ENCODE measurements at regions not wholly inside any gene's neighbourhood (a gene's known extent, or its start where the extent isn't known, plus 50 kb on each side); places are given as distances from the start of the nearest gene placed in this dataset.

DNA sequence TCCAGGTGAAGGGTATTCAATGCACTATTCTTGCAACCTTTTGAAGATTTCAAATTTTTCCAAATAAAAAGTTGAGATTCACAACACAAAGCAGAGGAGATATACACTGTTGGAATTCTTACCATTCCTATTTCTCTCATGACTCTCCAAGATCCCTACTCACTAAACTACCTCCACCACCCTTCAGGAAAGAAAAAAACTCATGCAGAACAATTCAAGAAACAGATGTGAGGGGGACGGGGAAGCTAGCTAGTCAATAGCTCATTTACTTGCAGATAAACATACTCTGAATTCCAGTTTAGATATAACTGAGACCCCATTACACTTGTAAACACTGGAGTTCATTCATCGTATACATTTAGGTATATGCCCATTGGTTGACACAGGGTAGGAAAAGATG is 90.0 kb upstream of the SERP2 start:
- Histone ChIP-seq H3K4me3 (ENCODE audit: low read depth, low read length) (no peak overlapping the region), H3K27me3 (ENCODE audit: control insufficient read depth, insufficient read depth, low read length) (peaks cover 8% of the 10 kb centered on the region), H3K36me3 (ENCODE audit: control insufficient read depth, insufficient read depth, low read length) (no peaks in the 10 kb centered on the region)
- ChIA-PET CTCF (interaction anchor here (1.0 kb wide), 1 partner anchor 9 kb away, joined by 3 read pairs; no protein-coding TSS in a partner anchor), POLR2A (no interaction called here)
- TF ChIP-seq CTCF (IDR thresholded peaks at IDR 0.05; ENCODE audit: insufficient read depth, low read depth, low read length), result no peak
- DNase-seq (ENCODE audit: low read depth), result no peak

DNA sequence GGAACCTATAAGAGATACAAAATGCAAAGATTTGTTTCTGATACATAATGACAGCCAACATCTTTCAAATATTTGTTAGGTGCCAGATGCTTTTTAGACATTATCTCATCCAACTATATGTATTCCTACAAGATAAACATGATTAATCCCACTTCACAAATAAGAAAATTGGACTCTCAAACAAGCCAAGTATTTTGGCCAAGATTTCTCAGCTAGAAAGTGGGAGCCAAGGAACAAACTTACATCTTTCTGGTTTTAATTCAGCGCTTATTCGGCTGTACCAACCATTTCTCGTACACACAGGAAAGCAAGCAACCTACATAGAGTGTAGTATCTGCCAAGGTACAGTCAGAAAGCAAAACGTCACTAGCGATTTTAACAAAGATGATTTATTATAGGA is 85.7 kb upstream of the SERP2 start:
- no peak for DNase-seq (ENCODE audit: low read depth)
- H3K27me3 ChIP-seq (ENCODE audit: control insufficient read depth, insufficient read depth, low read length), result peaks cover 21% of the 10 kb centered on the region
- H3K36me3 ChIP-seq (ENCODE audit: control insufficient read depth, insufficient read depth, low read length), result no peaks in the 10 kb centered on the region
- no peak for TF ChIP-seq CTCF (IDR thresholded peaks at IDR 0.05; ENCODE audit: insufficient read depth, low read depth, low read length)
- CTCF ChIA-PET, result no interaction called here
- POLR2A ChIA-PET, result no interaction called here
- no peak overlapping the region for H3K4me3 ChIP-seq (ENCODE audit: low read depth, low read length)

DNA sequence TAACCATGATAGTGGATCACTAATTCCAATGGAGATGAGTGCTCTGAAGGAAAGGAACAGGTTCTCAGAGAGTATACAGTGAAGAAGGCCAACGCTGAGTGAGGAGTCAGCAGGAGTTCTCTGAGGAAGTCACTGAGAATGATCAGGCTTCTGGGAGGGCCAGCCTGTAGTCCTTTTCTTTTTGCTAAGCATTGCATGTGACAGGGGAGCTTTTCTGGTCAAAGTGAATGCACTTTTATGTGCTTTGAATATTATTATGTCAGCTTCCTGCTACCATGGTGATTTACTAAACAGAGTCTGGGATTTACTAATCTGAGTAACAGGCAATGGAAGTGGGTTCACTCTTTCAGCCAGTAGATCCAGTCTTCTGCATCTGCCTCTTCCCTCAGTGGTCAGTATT is 81.1 kb upstream of the SERP2 start:
- DNase-seq (ENCODE audit: low read depth), result no peak
- no peak for TF ChIP-seq CTCF (IDR thresholded peaks at IDR 0.05; ENCODE audit: insufficient read depth, low read depth, low read length)
- Histone ChIP-seq H3K36me3 (ENCODE audit: control insufficient read depth, insufficient read depth, low read length) (no peaks in the 10 kb centered on the region), H3K27me3 (ENCODE audit: control insufficient read depth, insufficient read depth, low read length) (peaks cover 15% of the 10 kb centered on the region), H3K4me3 (ENCODE audit: low read depth, low read length) (no peak overlapping the region)
- ChIA-PET POLR2A (no interaction called here), CTCF (interaction anchor here (0.7 kb wide), 1 partner anchor 9 kb away, joined by 3 read pairs; no protein-coding TSS in a partner anchor)

- no peak for DNase-seq (ENCODE audit: low read depth)
- Histone ChIP-seq H3K36me3 (ENCODE audit: control insufficient read depth, insufficient read depth, low read length) (no peaks in the 10 kb centered on the region), H3K4me3 (ENCODE audit: low read depth, low read length) (no peak overlapping the region), H3K27me3 (ENCODE audit: control insufficient read depth, insufficient read depth, low read length) (peaks cover 15% of the 10 kb centered on the region)
- TF ChIP-seq CTCF (IDR thresholded peaks at IDR 0.05; ENCODE audit: insufficient read depth, low read depth, low read length), result no peak
- ChIA-PET CTCF (no interaction called here), POLR2A (no interaction called here)
Observed at GRCh38 chr13:44293374-44293773, 80.2 kb upstream of the SERP2 start.

DNA sequence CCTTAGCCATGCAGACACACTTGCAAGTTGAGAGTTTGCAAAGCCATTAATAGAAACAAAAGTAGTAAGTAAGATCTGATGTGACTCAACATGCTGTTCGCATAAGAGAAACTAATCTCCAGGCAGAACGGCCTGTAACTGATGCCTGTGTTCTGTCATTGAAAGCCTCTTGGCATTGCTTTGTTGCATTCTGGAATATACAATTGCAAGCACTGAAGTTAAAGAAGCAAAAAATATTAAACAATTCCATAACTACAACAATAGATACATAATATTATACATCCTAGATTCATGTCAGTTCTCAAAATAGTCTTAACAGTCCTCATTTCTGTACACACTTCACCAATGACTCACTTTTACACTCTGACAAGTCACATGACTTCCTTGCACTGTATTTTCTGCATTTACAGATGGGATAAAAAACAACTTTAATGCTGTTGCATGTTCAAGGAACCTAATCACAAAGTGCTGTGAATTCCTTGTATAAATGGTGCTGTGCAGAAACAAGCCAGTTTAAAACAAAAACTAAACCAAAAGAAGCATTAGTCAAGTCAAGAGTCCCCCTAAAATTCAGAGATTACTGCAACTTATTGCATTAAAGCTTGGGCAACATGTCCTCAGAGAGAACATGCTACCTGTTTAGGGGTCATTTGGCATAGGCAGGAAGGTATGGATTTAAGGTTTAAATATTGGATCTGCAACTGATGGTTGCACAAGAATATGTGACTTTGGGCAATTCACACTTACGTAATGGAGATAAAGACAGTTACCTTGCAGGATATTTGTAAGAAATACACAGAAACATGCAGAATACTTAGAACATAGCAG is 79.5 kb upstream of the SERP2 start:
- Histone ChIP-seq H3K4me3 (ENCODE audit: low read depth, low read length) (no peak overlapping the region), H3K36me3 (ENCODE audit: control insufficient read depth, insufficient read depth, low read length) (no peaks in the 10 kb centered on the region), H3K27me3 (ENCODE audit: control insufficient read depth, insufficient read depth, low read length) (peaks cover 8% of the 10 kb centered on the region)
- ChIA-PET POLR2A (no interaction called here), CTCF (no interaction called here)
- no peak for TF ChIP-seq CTCF (IDR thresholded peaks at IDR 0.05; ENCODE audit: insufficient read depth, low read depth, low read length)
- no peak for DNase-seq (ENCODE audit: low read depth)

Data from BJ (cell line).